H9 (cell line): ENCODE measurements at regions not wholly inside any gene's neighbourhood (a gene's known extent, or its start where the extent isn't known, plus 50 kb on each side); places are given as distances from the start of the nearest gene placed in this dataset.

ENCODE experiments used
- DNase-seq: peaks from one replicate; pipeline ENCODE4 v3.0.0-alpha.2; 2017
- H2AFZ ChIP-seq: one replicate; pipeline ENCODE4 v1.6.1; 2013; ENCODE audit warnings: mild to moderate bottlenecking, low read length, control low read depth, moderate library complexity
- H2AK5ac ChIP-seq: 2 replicates; pipeline ENCODE4 v1.6.1; 2013; ENCODE audit warnings: low read length, control low read depth, mixed read lengths; ENCODE audit not compliant: insufficient read length
- H2BK120ac ChIP-seq: one replicate; pipeline ENCODE4 v1.6.1; 2013; ENCODE audit warnings: low read depth, mild to moderate bottlenecking, low read length, control low read depth, inconsistent platforms; ENCODE audit not compliant: poor library complexity, severe bottlenecking
- H2BK12ac ChIP-seq: 2 replicates; pipeline ENCODE4 v1.6.1; 2013; ENCODE audit warnings: low read length, control low read depth, mixed read lengths, low read depth; ENCODE audit not compliant: insufficient read length
- H2BK15ac ChIP-seq: 2 replicates; pipeline ENCODE4 v1.6.1; 2013; ENCODE audit warnings: low read depth, low read length, control low read depth
- H2BK20ac ChIP-seq: one replicate; pipeline ENCODE4 v1.6.1; 2013; ENCODE audit warnings: low read depth, mild to moderate bottlenecking, low read length, control low read depth, inconsistent platforms; ENCODE audit not compliant: poor library complexity, severe bottlenecking
- H2BK5ac ChIP-seq: 2 replicates; pipeline ENCODE4 v1.6.1; 2013; ENCODE audit warnings: low read length, control low read depth, mixed read lengths; ENCODE audit not compliant: insufficient read length
- H3K14ac ChIP-seq: 2 replicates; pipeline ENCODE4 v1.6.1; 2013; ENCODE audit warnings: low read length, control low read depth; ENCODE audit not compliant: insufficient read depth
- H3K18ac ChIP-seq: 2 replicates; pipeline ENCODE4 v1.6.1; 2013; ENCODE audit warnings: low read depth, mild to moderate bottlenecking, mixed read lengths, low read length, control low read depth; ENCODE audit not compliant: insufficient read length
- H3K23ac ChIP-seq: 2 replicates; pipeline ENCODE4 v1.6.1; 2013; ENCODE audit warnings: low read length, control low read depth, mixed read lengths, low read depth; ENCODE audit not compliant: insufficient read length
- H3K23me2 ChIP-seq: 2 replicates; pipeline ENCODE4 v1.6.1; 2013; ENCODE audit warnings: low read depth, mild to moderate bottlenecking, mixed read lengths, low read length, control low read depth; ENCODE audit not compliant: insufficient read length, poor library complexity, severe bottlenecking
- H3K27ac ChIP-seq: 2 replicates; pipeline ENCODE4 v1.5.1; 2013; ENCODE audit warnings: low read length, control low read depth, mixed read lengths, low read depth; ENCODE audit not compliant: insufficient read length
- H3K27me3 ChIP-seq: 2 replicates; pipeline ENCODE4 v1.6.1; 2013; ENCODE audit warnings: low read length, control low read depth, inconsistent platforms; ENCODE audit not compliant: insufficient read depth
- H3K4ac ChIP-seq: 2 replicates; pipeline ENCODE4 v1.6.1; 2013; ENCODE audit warnings: low read depth, mild to moderate bottlenecking, control low read depth, inconsistent platforms, low read length, moderate library complexity
- H3K4me1 ChIP-seq: 2 replicates; pipeline ENCODE4 v1.6.1; 2013; ENCODE audit warnings: low read length, control low read depth, inconsistent platforms; ENCODE audit not compliant: insufficient read depth
- H3K4me2 ChIP-seq: 2 replicates; pipeline ENCODE4 v1.6.1; 2013; ENCODE audit warnings: low read length, control low read depth, mixed read lengths; ENCODE audit not compliant: insufficient read length, insufficient read depth
- H3K56ac ChIP-seq: 2 replicates; pipeline ENCODE4 v1.6.1; 2013; ENCODE audit warnings: low read depth, mild to moderate bottlenecking, mixed read lengths, low read length, control low read depth; ENCODE audit not compliant: insufficient read length
- H3K79me1 ChIP-seq: 2 replicates; pipeline ENCODE4 v1.6.1; 2013; ENCODE audit warnings: low read depth, mild to moderate bottlenecking, moderate library complexity, low read length, control low read depth, inconsistent platforms; ENCODE audit not compliant: insufficient read depth, poor library complexity, severe bottlenecking
- H3K79me2 ChIP-seq: 2 replicates; pipeline ENCODE4 v1.6.1; 2013; ENCODE audit warnings: low read length, control low read depth, inconsistent platforms; ENCODE audit not compliant: insufficient read depth
- H3K9ac ChIP-seq: 2 replicates; pipeline ENCODE4 v1.6.1; 2013; ENCODE audit warnings: low read length, control low read depth, mixed read lengths; ENCODE audit not compliant: insufficient read length; ENCODE audit errors: extremely low read depth
- H3K9me3 ChIP-seq: one replicate; pipeline ENCODE4 v1.6.1; 2013; ENCODE audit warnings: low read depth, low read length, inconsistent platforms; ENCODE audit not compliant: control insufficient read depth
- H3T11ph ChIP-seq: one replicate; pipeline ENCODE4 v1.6.1; 2013; ENCODE audit warnings: mild to moderate bottlenecking, low read length, control low read depth, inconsistent platforms
- H4K20me1 ChIP-seq: one replicate; pipeline ENCODE4 v1.6.1; 2013; ENCODE audit not compliant: control insufficient read depth, insufficient read length, insufficient read depth
- H4K5ac ChIP-seq: 2 replicates; pipeline ENCODE4 v1.6.1; 2013; ENCODE audit warnings: low read depth, mild to moderate bottlenecking, mixed read lengths, low read length, control low read depth; ENCODE audit not compliant: insufficient read length
- H4K8ac ChIP-seq: replicated peaks from 2 replicates; pipeline ENCODE4 v1.6.1; 2013; ENCODE audit warnings: low read length, control low read depth, mixed read lengths, low read depth; ENCODE audit not compliant: insufficient read length
- H4K91ac ChIP-seq: 2 replicates; pipeline ENCODE4 v1.6.1; 2013; ENCODE audit warnings: low read depth, mild to moderate bottlenecking, moderate library complexity, mixed read lengths, low read length, control low read depth; ENCODE audit not compliant: insufficient read length
- H3K27ac Mint-ChIP-seq, 3 experiments: 2 replicates in 2 of 3; 3 replicates in 1 of 3; pipeline ENCODE4 v1.8.0; 2020 to 2021; ENCODE audit warnings: mixed read lengths in 3 of 3, mild to moderate bottlenecking in 1 of 3, moderate library complexity in 1 of 3
- H3K27me3 Mint-ChIP-seq: 2 replicates; pipeline ENCODE4 v1.8.0; 2021; ENCODE audit warnings: low read depth, mild to moderate bottlenecking, moderate library complexity, mixed read lengths
- H3K36me3 Mint-ChIP-seq, 3 experiments: 2 replicates in 2 of 3; 3 replicates in 1 of 3; pipeline ENCODE4 v1.8.0; 2020 to 2021; ENCODE audit warnings: low read depth in 3 of 3, mixed read lengths in 3 of 3; ENCODE audit not compliant: insufficient read depth in 1 of 3
- H3K4me1 Mint-ChIP-seq, 2 experiments: 2 replicates each; pipeline ENCODE4 v1.8.0; 2020; ENCODE audit warnings: mixed read lengths in 2 of 2
- H3K4me3 Mint-ChIP-seq, 2 experiments: 2 replicates in 1 of 2; 3 replicates in 1 of 2; pipeline ENCODE4 v1.8.0; 2020 to 2021; ENCODE audit warnings: mild to moderate bottlenecking in 2 of 2, mixed read lengths in 2 of 2, moderate library complexity in 1 of 2
- H3K9me3 Mint-ChIP-seq, 2 experiments: 2 replicates in 1 of 2; 3 replicates in 1 of 2; pipeline ENCODE4 v1.8.0; 2020; ENCODE audit warnings: mild to moderate bottlenecking in 2 of 2, mixed read lengths in 2 of 2, moderate library complexity in 1 of 2
- CTCF ChIP-seq: fragments of 200-600 bp; sonication (generic); conservative IDR thresholded peaks from 3 replicates; pipeline ENCODE4 v1.8.0; 2021; ENCODE audit warnings: antibody characterized with exemption, mild to moderate bottlenecking
- WGBS: extraction: QIAGEN DNeasy Blood & Tissue Kit; methylation state at CpG from one replicate; pipeline ENCODE4 v1.1.7; 2013; ENCODE audit warnings: missing lambda C conversion rate, low lambda C conversion rate, mixed read lengths; ENCODE audit not compliant: insufficient read length; ENCODE audit errors: extremely low coverage; 5-methylcytosine and 5-hydroxymethylcytosine counted together

GRCh38 chr20:40802886-40803285 lies 113.8 kb upstream of the MAFB start:
- Histone ChIP-seq H2BK5ac (no peak overlapping the region), H3K27ac (no peak overlapping the region)

More at GRCh38 chr20:40802886-40803285, 113.8 kb upstream of the MAFB start:
- no peak overlapping the region for H2BK12ac ChIP-seq
- no peaks in the 10 kb centered on the region for H3K4me1 ChIP-seq
- no peak overlapping the region for H4K91ac ChIP-seq
- TF ChIP-seq CTCF, result no peak
- peak; percentile 4 for DNase-seq
- no peaks in the 10 kb centered on the region for H3K27me3 ChIP-seq
- Mint-ChIP-seq H3K36me3 (no peaks in the 10 kb centered on the region), H3K9me3 (no peaks in the 10 kb centered on the region; a peak in 1 of 5 replicates), H3K4me3 (no peak overlapping the region), H3K27ac (no peak overlapping the region), H3K27me3 (peaks cover 9% of the 10 kb centered on the region), H3K4me1 (peaks cover 3% of the 10 kb centered on the region in 2 experiments; a peak in 1 of 4 replicates)
- H3K23me2 ChIP-seq, result no peaks in the 10 kb centered on the region
- no peak overlapping the region for H2BK15ac ChIP-seq
- no peak overlapping the region for H3K9ac ChIP-seq
- no peak overlapping the region for H3T11ph ChIP-seq
- no peak overlapping the region for H2BK20ac ChIP-seq
- H2AFZ ChIP-seq, result no peak overlapping the region
- no peak overlapping the region for H4K8ac ChIP-seq
- H3K9me3 ChIP-seq, result no peaks in the 10 kb centered on the region
- no peak overlapping the region for H3K4me2 ChIP-seq
- H3K14ac ChIP-seq, result no peak overlapping the region; the same call in 1 of the 2 replicates
- H2AK5ac ChIP-seq, result no peak overlapping the region
- WGBS, result no CpG with 5 or more reads among the region's 3 CpGs
- H4K5ac ChIP-seq, result no peak overlapping the region
- H3K56ac ChIP-seq, result no peak overlapping the region
- no peak overlapping the region for H3K23ac ChIP-seq
- H3K79me1 ChIP-seq, result no peaks in the 10 kb centered on the region
- no peak overlapping the region for H2BK120ac ChIP-seq
- H4K20me1 ChIP-seq, result no peaks in the 10 kb centered on the region
- H3K79me2 ChIP-seq, result no peaks in the 10 kb centered on the region
- H3K18ac ChIP-seq, result no peak overlapping the region
- no peak overlapping the region for H3K4ac ChIP-seq
